HUES64 (cell line): ENCODE measurements at regions not wholly inside any gene's neighbourhood (a gene's known extent, or its start where the extent isn't known, plus 50 kb on each side); places are given as distances from the start of the nearest gene placed in this dataset.

Source experiments
- H3K27ac ChIP-seq: 2 replicates; pipeline ENCODE4 v1.7.0; 2013; ENCODE audit warnings: low read depth, low read length, inconsistent platforms
- H3K27me3 ChIP-seq: 2 replicates; pipeline ENCODE4 v1.6.1; 2013; ENCODE audit warnings: mild to moderate bottlenecking, low read length; ENCODE audit not compliant: insufficient read depth
- H3K36me3 ChIP-seq: 2 replicates; pipeline ENCODE4 v1.6.1; 2013; ENCODE audit warnings: mild to moderate bottlenecking, low read length; ENCODE audit not compliant: insufficient read depth
- H3K4me1 ChIP-seq: 2 replicates; pipeline ENCODE4 v1.6.1; 2013; ENCODE audit warnings: mild to moderate bottlenecking, low read length, moderate library complexity; ENCODE audit not compliant: insufficient read depth
- H3K4me3 ChIP-seq: 2 replicates; pipeline ENCODE4 v1.5.1; 2013; ENCODE audit warnings: mild to moderate bottlenecking, low read length, moderate library complexity
- H3K9ac ChIP-seq: 2 replicates; pipeline ENCODE4 v1.6.1; 2013; ENCODE audit warnings: mild to moderate bottlenecking, low read depth, low read length
- H3K9me3 ChIP-seq: 2 replicates; pipeline ENCODE4 v1.6.1; 2013; ENCODE audit warnings: low read depth, low read length; ENCODE audit not compliant: insufficient read depth
- WGBS: fragments of 150-250, 120-280 bp; methylation state at CpG from one replicate; pipeline ENCODE4 v1.1.7; 2013; ENCODE audit warnings: missing lambda C conversion rate; 5-methylcytosine and 5-hydroxymethylcytosine counted together

- no peak overlapping the region for H3K27ac ChIP-seq
- no peaks in the 10 kb centered on the region for H3K4me1 ChIP-seq
- no peaks in the 10 kb centered on the region for H3K27me3 ChIP-seq
- no peak overlapping the region for H3K9ac ChIP-seq
- no peaks in the 10 kb centered on the region for H3K36me3 ChIP-seq
- no peaks in the 10 kb centered on the region for H3K9me3 ChIP-seq
- H3K4me3 ChIP-seq, result no peak overlapping the region
- 77% methylated on average over 4 of the region's 4 CpGs for WGBS
Observed at GRCh38 chr11:19499026-19499669, 213.5 kb upstream of the NAV2 start.

- Histone ChIP-seq H3K27ac (no peak overlapping the region), H3K36me3 (no peaks in the 10 kb centered on the region), H3K9me3 (no peaks in the 10 kb centered on the region), H3K9ac (no peak overlapping the region), H3K4me3 (no peak overlapping the region), H3K4me1 (no peaks in the 10 kb centered on the region), H3K27me3 (no peaks in the 10 kb centered on the region)
- WGBS, result 81% methylated on average over 4 of the region's 4 CpGs
Observed at GRCh38 chr11:19493446-19494213, 219.0 kb upstream of the NAV2 start.

- H3K27me3 ChIP-seq, result no peaks in the 10 kb centered on the region
- no peaks in the 10 kb centered on the region for H3K9me3 ChIP-seq
- H3K4me1 ChIP-seq, result no peaks in the 10 kb centered on the region
- H3K36me3 ChIP-seq, result no peaks in the 10 kb centered on the region
- no peak overlapping the region for H3K9ac ChIP-seq
- H3K4me3 ChIP-seq, result no peak overlapping the region
- WGBS, result 93% methylated on average over 6 of the region's 6 CpGs
- H3K27ac ChIP-seq, result no peak overlapping the region
Observed at GRCh38 chr11:19482319-19483100, 230.1 kb upstream of the NAV2 start.

- WGBS, result 80% methylated on average over 2 of the region's 2 CpGs
Observed at GRCh38 chr11:19480540-19480939, 232.1 kb upstream of the NAV2 start.

GRCh38 chr11:19478891-19479290, 233.7 kb upstream of the NAV2 start:
- no peaks in the 10 kb centered on the region for H3K36me3 ChIP-seq
- 92% methylated on average over 7 of the region's 7 CpGs for WGBS
- H3K4me1 ChIP-seq, result peaks cover 9% of the 10 kb centered on the region
- no peak overlapping the region for H3K9ac ChIP-seq
- H3K27me3 ChIP-seq, result no peaks in the 10 kb centered on the region
- H3K9me3 ChIP-seq, result no peaks in the 10 kb centered on the region
- no peak overlapping the region for H3K27ac ChIP-seq
- no peak overlapping the region for H3K4me3 ChIP-seq

More at GRCh38 chr11:19480540-19480939, 232.1 kb upstream of the NAV2 start:
- H3K9ac ChIP-seq, result no peak overlapping the region
- no peak overlapping the region for H3K4me3 ChIP-seq
- H3K36me3 ChIP-seq, result no peaks in the 10 kb centered on the region
- no peak overlapping the region for H3K27ac ChIP-seq
- no peaks in the 10 kb centered on the region for H3K9me3 ChIP-seq
- no peaks in the 10 kb centered on the region for H3K27me3 ChIP-seq
- H3K4me1 ChIP-seq, result peaks cover 3% of the 10 kb centered on the region

GRCh38 chr11:19474954-19475721, 234.4 kb upstream of the E2F8 start:
- Histone ChIP-seq H3K9me3 (no peaks in the 10 kb centered on the region), H3K36me3 (no peaks in the 10 kb centered on the region), H3K4me3 (no peak overlapping the region), H3K9ac (no peak overlapping the region), H3K27ac (no peak overlapping the region), H3K27me3 (no peaks in the 10 kb centered on the region), H3K4me1 (peaks cover 9% of the 10 kb centered on the region)
- WGBS, result 53% methylated on average over 7 of the region's 7 CpGs

- Histone ChIP-seq H3K9me3 (no peaks in the 10 kb centered on the region), H3K27ac (no peak overlapping the region), H3K4me1 (peaks cover 9% of the 10 kb centered on the region), H3K4me3 (no peak overlapping the region), H3K36me3 (no peaks in the 10 kb centered on the region), H3K27me3 (no peaks in the 10 kb centered on the region), H3K9ac (no peak overlapping the region)
- WGBS, result 88% methylated on average over 4 of the region's 4 CpGs
Observed at GRCh38 chr11:19474211-19474610, 233.5 kb upstream of the E2F8 start.

GRCh38 chr11:19472679-19473078, 231.9 kb upstream of the E2F8 start:
- Histone ChIP-seq H3K36me3 (no peaks in the 10 kb centered on the region), H3K4me1 (peaks cover 9% of the 10 kb centered on the region), H3K27me3 (no peaks in the 10 kb centered on the region), H3K9me3 (no peaks in the 10 kb centered on the region), H3K4me3 (no peak overlapping the region), H3K9ac (no peak overlapping the region), H3K27ac (no peak overlapping the region)
- 95% methylated on average over 3 of the region's 3 CpGs for WGBS

- no peaks in the 10 kb centered on the region; the same call in 1 of the 2 replicates for H3K4me1 ChIP-seq
- H3K4me3 ChIP-seq, result no peak overlapping the region
- H3K27ac ChIP-seq, result no peak overlapping the region
- no peaks in the 10 kb centered on the region for H3K27me3 ChIP-seq
- H3K9me3 ChIP-seq, result no peaks in the 10 kb centered on the region
- H3K9ac ChIP-seq, result no peak overlapping the region
- no peaks in the 10 kb centered on the region for H3K36me3 ChIP-seq
- 96% methylated on average over 2 of the region's 2 CpGs for WGBS
Observed at GRCh38 chr11:19467904-19468303, 227.2 kb upstream of the E2F8 start.

GRCh38 chr11:19466314-19466713, 225.6 kb upstream of the E2F8 start:
- Histone ChIP-seq H3K36me3 (no peaks in the 10 kb centered on the region), H3K4me3 (no peak overlapping the region), H3K4me1 (no peaks in the 10 kb centered on the region; the same call in 1 of the 2 replicates), H3K27me3 (no peaks in the 10 kb centered on the region), H3K9ac (no peak overlapping the region), H3K27ac (no peak overlapping the region), H3K9me3 (no peaks in the 10 kb centered on the region)
- WGBS, result 94% methylated on average over 7 of the region's 7 CpGs
